ENCODE measurements at regions not wholly inside any gene's neighbourhood (a gene's known extent, or its start where the extent isn't known, plus 50 kb on each side); places are given as distances from the start of the nearest gene placed in this dataset.

DNA sequence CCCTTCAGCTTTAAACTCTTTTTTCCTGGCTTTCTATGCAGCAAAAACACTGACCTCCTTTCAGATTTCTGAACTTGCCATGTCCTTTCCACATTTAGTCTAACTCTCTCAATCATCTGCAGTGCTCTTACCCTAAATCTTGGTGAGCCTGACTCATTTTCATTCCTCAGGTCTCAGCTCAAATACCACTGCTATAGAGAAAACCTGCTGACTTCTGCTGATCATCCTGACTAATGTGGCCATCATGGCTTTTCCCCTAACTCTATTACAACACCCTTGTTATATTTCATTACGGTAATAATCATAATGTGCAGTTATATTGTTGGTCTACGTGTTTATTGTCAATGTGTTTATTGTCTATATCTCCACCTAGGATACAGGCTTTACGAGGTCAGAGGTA is 207.3 kb upstream of the OR4E1 start (continued):
- TF ChIP-seq, protein P1, sequence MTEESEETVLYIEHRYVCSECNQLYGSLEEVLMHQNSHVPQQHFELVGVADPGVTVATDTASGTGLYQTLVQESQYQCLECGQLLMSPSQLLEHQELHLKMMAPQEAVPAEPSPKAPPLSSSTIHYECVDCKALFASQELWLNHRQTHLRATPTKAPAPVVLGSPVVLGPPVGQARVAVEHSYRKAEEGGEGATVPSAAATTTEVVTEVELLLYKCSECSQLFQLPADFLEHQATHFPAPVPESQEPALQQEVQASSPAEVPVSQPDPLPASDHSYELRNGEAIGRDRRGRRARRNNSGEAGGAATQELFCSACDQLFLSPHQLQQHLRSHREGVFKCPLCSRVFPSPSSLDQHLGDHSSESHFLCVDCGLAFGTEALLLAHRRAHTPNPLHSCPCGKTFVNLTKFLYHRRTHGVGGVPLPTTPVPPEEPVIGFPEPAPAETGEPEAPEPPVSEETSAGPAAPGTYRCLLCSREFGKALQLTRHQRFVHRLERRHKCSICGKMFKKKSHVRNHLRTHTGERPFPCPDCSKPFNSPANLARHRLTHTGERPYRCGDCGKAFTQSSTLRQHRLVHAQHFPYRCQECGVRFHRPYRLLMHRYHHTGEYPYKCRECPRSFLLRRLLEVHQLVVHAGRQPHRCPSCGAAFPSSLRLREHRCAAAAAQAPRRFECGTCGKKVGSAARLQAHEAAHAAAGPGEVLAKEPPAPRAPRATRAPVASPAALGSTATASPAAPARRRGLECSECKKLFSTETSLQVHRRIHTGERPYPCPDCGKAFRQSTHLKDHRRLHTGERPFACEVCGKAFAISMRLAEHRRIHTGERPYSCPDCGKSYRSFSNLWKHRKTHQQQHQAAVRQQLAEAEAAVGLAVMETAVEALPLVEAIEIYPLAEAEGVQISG (CRISPR knock-in tag; IDR thresholded peaks at IDR 0.05), result no peak

DNA sequence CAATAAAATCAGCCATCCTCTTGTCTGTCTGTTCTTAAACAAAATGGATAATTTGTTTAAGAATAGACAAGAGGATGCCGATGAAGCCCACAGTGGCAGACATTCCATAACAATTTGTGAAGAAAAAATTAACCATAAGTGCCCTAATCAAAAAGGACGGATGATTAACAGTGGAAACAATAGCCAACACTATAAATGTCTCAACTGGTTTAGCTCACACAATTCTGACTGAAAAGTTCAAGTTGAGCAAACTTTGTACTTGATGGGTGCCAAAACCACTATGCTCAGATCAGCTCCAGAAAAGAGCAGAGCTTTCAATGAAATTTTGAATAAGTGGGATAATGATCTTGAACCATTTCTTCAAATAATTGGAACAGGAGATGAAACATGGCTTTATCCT is 202.2 kb upstream of the OR4E1 start:
- FAIRE-seq (no peak), DNase-seq (ENCODE audit: low spot score) (no peak), ATAC-seq (no peak)
- WGBS (ENCODE audit: low lambda C conversion rate), result 0% methylated on average over 2 of the region's 2 CpGs
- no TSS peak for BruUV-seq (replicated peaks)
- Histone ChIP-seq H3K27me3 (ENCODE audit: control insufficient read depth in 1 of 2, insufficient read depth in 2 of 2, low read length in 2 of 2) (no peaks in the 10 kb centered on the region), H3K9ac (ENCODE audit: insufficient read depth, low read depth, low read length) (no peak overlapping the region), H3K4me1 (ENCODE audit: insufficient read depth, low read length) (no peaks in the 10 kb centered on the region), H3K9me3 (ENCODE audit: low read length) (no peaks in the 10 kb centered on the region), H3K4me2 (ENCODE audit: low read depth, low read length) (no peak overlapping the region), H3K27ac (ENCODE audit: extremely low read length, insufficient read depth, low read length) (no peak overlapping the region), H2AFZ (ENCODE audit: low read length) (no peak overlapping the region), H3K36me3 (replicated peaks in 1 of 2; ENCODE audit: control insufficient read depth in 1 of 2, insufficient read depth in 2 of 2, low read length in 2 of 2) (no peaks in the 10 kb centered on the region), H3K79me2 (ENCODE audit: insufficient read depth, low read length) (no peaks in the 10 kb centered on the region), H4K20me1 (ENCODE audit: insufficient read depth, low read length) (no peaks in the 10 kb centered on the region), H3K4me3 (replicated peaks in 1 of 3; ENCODE audit: insufficient read depth in 1 of 3, low read depth in 2 of 3, low read length in 3 of 3) (no peak overlapping the region)
- POLR2A ChIA-PET, result no interaction called here
- in situ Hi-C loops (cut with HindIII; ENCODE audit: extremely low pct_ligation_motif_present, low pct_unique_long_range_greater_than_20kb), result no loop called here
- CTCF ChIA-PET (ENCODE audit: low intra/inter-chr PET ratio, low total read pairs), result no interaction called here
- intact Hi-C loops (cut with micrococcal nuclease; ENCODE audit: unreplicated experiment), result no loop called here
- TF ChIP-seq ZNF251 (CRISPR knock-in tag; IDR thresholded peaks at IDR 0.05) (no peak), ZNF761 (CRISPR knock-in tag; conservative IDR thresholded peaks at IDR 0.05) (no peak), KLF12 (CRISPR knock-in tag; IDR thresholded peaks at IDR 0.05; ENCODE audit: borderline replicate concordance) (no peak), GTF2F1 (IDR thresholded peaks at IDR 0.05; ENCODE audit: low read length) (no peak), KLF16 (CRISPR knock-in tag; IDR thresholded peaks at IDR 0.05) (no peak), MYC (CRISPR knock-in tag; IDR thresholded peaks at IDR 0.05; ENCODE audit: borderline replicate concordance) (no peak), TBL1XR1 (IDR thresholded peaks at IDR 0.05; ENCODE audit: borderline replicate concordance, low read length, partially characterized antibody) (no peak), NR2F6 (IDR thresholded peaks at IDR 0.05) (no peak), NR2F6 (CRISPR knock-in tag; IDR thresholded peaks at IDR 0.05) (no peak), ZNF296 (CRISPR knock-in tag; conservative IDR thresholded peaks at IDR 0.05) (no peak), KDM4B (CRISPR knock-in tag; IDR thresholded peaks at IDR 0.05) (no peak)
- TF ChIP-seq, protein P2, sequence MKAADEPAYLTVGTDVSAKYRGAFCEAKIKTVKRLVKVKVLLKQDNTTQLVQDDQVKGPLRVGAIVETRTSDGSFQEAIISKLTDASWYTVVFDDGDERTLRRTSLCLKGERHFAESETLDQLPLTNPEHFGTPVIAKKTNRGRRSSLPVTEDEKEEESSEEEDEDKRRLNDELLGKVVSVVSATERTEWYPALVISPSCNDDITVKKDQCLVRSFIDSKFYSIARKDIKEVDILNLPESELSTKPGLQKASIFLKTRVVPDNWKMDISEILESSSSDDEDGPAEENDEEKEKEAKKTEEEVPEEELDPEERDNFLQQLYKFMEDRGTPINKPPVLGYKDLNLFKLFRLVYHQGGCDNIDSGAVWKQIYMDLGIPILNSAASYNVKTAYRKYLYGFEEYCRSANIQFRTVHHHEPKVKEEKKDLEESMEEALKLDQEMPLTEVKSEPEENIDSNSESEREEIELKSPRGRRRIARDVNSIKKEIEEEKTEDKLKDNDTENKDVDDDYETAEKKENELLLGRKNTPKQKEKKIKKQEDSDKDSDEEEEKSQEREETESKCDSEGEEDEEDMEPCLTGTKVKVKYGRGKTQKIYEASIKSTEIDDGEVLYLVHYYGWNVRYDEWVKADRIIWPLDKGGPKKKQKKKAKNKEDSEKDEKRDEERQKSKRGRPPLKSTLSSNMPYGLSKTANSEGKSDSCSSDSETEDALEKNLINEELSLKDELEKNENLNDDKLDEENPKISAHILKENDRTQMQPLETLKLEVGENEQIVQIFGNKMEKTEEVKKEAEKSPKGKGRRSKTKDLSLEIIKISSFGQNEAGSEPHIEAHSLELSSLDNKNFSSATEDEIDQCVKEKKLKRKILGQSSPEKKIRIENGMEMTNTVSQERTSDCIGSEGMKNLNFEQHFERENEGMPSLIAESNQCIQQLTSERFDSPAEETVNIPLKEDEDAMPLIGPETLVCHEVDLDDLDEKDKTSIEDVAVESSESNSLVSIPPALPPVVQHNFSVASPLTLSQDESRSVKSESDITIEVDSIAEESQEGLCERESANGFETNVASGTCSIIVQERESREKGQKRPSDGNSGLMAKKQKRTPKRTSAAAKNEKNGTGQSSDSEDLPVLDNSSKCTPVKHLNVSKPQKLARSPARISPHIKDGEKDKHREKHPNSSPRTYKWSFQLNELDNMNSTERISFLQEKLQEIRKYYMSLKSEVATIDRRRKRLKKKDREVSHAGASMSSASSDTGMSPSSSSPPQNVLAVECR (CRISPR knock-in tag; IDR thresholded peaks at IDR 0.05; ENCODE audit: borderline replicate concordance), result no peak
- TF ChIP-seq, protein P3, sequence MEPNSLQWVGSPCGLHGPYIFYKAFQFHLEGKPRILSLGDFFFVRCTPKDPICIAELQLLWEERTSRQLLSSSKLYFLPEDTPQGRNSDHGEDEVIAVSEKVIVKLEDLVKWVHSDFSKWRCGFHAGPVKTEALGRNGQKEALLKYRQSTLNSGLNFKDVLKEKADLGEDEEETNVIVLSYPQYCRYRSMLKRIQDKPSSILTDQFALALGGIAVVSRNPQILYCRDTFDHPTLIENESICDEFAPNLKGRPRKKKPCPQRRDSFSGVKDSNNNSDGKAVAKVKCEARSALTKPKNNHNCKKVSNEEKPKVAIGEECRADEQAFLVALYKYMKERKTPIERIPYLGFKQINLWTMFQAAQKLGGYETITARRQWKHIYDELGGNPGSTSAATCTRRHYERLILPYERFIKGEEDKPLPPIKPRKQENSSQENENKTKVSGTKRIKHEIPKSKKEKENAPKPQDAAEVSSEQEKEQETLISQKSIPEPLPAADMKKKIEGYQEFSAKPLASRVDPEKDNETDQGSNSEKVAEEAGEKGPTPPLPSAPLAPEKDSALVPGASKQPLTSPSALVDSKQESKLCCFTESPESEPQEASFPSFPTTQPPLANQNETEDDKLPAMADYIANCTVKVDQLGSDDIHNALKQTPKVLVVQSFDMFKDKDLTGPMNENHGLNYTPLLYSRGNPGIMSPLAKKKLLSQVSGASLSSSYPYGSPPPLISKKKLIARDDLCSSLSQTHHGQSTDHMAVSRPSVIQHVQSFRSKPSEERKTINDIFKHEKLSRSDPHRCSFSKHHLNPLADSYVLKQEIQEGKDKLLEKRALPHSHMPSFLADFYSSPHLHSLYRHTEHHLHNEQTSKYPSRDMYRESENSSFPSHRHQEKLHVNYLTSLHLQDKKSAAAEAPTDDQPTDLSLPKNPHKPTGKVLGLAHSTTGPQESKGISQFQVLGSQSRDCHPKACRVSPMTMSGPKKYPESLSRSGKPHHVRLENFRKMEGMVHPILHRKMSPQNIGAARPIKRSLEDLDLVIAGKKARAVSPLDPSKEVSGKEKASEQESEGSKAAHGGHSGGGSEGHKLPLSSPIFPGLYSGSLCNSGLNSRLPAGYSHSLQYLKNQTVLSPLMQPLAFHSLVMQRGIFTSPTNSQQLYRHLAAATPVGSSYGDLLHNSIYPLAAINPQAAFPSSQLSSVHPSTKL (CRISPR knock-in tag; IDR thresholded peaks at IDR 0.05), result no peak

Measured in HepG2 (cell line).